ENCODE measurements at regions not wholly inside any gene's neighbourhood (a gene's known extent, or its start where the extent isn't known, plus 50 kb on each side); places are given as distances from the start of the nearest gene placed in this dataset.
A peak's percentile ranks its signal among the peaks of the same experiment; 100 is the strongest.
"Not testable (repeated sequence)": the region's sequence is repeated elsewhere in the genome, so short reads cannot be mapped to it uniquely, and the experiment has no call there.

DNA sequence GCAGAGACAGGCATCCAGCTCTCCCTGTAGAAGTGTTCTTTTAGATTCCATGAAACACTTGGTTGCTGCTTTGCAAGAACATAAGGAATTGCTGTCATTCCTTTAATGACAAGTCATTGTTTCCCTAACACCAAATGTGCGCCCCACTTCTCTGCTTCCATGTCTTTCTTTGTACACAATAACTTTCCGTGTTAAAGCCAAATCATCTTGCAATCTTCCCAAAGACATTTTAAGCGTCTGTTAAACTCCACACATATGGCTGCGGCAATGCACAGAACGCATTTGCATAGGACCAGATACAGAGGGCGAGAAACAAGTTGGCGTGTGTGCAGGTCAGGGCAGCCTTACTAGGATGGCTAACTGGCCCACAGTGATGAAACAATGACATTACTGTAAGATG is 399.3 kb upstream of the PRKCQ start:
- no peak for DNase-seq

DNA sequence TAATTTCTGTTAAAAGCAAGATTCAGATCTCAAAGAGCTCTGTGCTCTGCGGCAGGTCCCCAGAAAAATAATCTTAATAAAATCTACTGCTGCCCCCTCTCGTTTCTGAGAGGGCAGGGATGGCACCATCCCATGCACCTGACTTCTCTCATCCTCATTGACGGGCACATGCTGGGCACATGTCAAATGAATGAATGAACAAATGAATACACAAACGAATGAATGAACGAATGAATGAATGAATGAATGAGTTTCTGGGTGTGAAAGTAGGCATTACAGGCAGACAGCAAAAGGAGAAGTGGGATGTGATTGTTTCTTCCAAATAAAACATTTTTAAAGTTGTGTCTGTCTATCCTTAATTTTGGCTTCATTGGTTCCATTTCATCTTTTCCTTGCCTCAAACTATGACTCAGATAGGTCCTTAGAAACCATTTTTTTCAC is 398.1 kb upstream of the PRKCQ start:
- DNase-seq, result no peak

- no peak for DNase-seq
These were observed 397.5 kb upstream of the PRKCQ start for GRCh38 chr10:6977398-6978186.

DNA sequence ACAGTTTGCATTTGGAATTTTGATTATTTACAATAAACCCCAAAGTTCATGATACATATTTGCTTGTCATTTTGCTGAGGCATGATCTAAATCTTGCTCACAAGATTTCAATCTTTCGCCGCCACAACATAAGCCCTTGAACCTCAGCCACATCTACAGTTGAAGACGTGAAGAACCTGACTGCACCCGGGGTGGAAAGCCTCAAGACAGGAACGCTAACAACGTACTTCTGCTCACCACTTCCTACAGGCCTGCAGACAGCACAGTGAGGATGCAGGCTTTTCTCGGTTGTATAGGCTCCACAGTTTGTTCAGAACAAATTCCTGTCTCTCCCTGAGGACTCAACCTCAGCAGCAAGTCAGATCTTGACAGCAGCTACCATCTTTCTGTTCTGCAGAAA is 393.8 kb upstream of the PRKCQ start:
- DNase-seq, result no peak

DNA sequence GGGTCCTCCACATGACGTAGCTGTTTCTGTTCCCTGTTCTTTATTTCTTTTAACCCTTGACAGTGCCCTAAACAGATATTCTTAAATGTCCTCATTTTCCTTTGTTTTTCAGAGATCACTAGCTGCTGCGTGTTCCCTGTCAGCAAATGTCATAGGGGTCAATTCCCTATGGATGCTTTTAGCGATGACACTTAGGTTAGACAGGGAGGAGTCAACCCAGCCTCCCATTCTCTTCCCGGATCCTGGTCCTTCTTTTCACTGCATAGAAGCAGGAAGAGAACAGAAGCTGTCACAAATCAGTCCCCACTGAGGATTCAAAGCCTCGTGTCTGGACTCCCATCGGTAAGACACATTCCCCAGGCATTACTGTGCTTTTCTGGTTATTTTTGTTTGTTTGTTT is 392.1 kb upstream of the PRKCQ start:
- DNase-seq, result no peak

- no peak for DNase-seq
These were observed 389.6 kb upstream of the PRKCQ start for GRCh38 chr10:6969659-6970058.

DNA sequence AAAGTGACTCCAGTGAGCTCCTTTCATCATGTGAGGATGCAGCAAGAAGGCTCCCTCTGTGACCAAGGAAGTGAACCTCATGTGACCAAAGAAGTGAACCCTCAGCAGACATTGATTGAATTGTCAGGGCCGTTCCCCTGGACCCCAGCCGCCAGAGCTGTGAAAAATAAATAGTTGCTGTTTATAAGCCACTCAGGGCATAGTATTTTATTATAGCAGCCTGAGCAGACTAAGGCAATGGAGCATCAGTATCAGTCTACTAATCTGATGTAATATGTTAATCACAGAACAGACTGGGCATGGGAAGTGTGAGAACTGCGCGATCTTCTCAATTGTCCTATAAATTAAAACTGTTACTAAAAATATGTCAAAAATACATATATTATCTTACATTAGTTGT is 384.5 kb upstream of the PRKCQ start:
- no peak for DNase-seq

DNA sequence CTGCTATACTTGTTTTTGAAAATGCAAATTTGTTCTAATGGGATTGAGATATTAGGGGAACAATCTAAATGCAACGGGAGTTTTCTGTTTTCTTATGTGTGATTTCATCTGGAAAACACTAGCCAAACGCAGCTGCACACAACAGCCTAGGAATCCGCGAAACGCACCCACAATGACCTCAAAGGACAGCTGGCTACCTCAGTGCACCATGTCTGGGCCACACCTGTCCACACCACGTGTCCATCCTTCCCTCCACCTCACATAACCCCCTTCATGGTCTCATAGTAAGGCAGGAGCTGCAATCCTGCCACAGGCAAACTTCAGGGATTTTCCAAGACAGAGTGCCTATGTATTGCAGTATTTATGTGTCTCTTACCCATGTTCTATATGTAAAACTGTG is 382.5 kb upstream of the PRKCQ start:
- DNase-seq, result no peak

- DNase-seq, result no peak
These were observed 378.6 kb upstream of the PRKCQ start for GRCh38 chr10:6958711-6959110.

DNA sequence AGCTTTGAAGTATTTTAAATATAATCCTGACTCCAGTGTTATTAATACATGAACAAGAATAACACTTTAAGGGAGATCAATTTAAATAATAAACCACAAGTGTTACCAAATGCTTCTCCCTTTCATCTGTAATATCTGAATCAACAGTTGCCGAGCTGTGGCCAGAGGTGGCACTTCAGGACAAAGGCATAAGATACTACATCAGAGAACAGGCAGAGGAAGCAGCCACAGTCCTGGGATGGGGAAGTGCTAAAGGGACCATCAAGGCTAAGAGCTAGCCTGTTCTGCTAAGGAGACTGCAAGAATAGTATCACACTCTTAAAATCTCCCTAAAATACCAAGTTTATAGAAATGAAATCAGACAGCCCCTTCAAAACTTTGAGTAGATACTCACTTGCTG is 378.2 kb upstream of the PRKCQ start:
- DNase-seq, result no peak

DNA sequence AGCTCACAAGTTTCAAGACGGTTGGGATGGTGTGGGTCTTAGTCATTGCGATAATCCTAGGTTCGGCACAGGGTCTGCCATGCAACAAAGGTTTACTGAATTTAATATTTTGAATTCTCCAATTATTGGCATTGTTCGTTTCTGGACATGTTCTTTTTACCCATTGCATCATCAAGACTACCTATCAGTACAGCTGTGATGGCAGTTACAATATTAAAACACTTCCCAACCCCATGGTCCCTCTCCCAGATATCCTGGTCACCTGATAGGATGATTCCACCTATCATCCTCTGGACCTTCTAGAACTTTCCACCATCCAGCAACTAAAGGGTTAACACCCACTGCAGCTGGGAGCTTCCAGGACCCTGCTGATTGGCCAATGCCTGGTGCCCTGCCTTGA is 377.8 kb upstream of the PRKCQ start:
- no peak for DNase-seq

- DNase-seq, result no peak
These were observed 376.5 kb upstream of the PRKCQ start for GRCh38 chr10:6956562-6956961.

GRCh38 chr10:6953271-6953801 is 373.3 kb upstream of the PRKCQ start:
- DNase-seq, result no peak

- no peak for DNase-seq
These were observed 371.7 kb upstream of the PRKCQ start for GRCh38 chr10:6951732-6952131.

DNA sequence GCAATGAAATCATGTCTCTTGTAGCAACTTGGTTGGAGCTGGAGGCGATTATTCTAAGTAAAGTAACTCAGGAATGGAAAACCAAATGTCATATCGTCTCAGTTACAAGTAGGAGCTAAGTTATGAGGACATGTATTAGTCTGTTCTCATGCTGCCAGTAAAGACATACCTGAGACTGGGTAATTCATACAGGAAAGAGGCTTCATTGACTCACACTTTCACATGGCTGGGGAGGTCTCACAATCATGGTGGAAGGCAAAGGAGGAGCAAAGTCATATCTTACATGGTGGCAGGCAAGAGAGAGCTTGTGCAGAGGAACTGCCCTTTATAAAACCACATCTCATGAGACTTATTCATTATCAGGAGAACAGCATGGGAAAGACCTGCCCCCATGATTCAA is 370.1 kb upstream of the PRKCQ start:
- DNase-seq, result no peak

GRCh38 chr10:6944436-6944835 is 364.4 kb upstream of the PRKCQ start:
- no peak for DNase-seq

DNA sequence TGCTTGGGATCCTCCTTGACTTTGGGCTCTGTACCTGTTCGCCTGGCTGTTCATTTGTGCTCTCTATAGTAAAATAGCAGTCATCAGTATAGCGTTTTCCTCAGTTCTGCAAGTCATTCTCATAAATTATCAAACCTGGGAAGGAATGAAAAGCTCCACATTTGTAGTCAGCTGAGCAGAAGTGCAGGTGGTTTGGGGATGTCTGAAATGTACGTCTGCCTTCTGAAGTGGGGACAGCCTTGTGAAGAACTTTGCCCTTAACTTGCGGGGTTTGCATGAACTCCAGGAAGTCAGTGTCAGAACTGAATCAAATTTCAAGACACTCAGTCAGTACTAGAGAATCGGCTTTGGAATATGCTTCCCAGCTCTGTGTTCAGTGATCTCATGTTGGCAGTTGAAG is 358.3 kb upstream of the PRKCQ start:
- no peak for DNase-seq

DNA sequence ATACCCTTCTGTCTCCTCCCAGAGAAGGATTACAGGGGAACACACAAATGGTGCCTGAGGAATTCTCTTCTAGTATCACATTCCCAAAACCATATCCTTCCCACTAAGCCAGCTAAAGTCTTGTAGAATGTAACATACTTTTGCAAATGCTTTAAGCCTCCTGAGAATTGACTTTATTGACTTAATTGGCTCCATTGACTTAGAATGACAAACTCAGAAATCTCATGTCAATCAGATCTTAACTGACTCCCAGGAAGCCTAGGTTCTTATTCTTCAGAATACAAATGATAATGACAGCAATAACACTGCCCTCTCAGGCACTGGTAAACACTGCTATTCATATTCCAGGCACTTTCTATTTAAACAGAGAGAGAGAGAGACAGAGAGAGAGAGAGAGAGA is 356.9 kb upstream of the PRKCQ start:
- no peak for DNase-seq

DNA sequence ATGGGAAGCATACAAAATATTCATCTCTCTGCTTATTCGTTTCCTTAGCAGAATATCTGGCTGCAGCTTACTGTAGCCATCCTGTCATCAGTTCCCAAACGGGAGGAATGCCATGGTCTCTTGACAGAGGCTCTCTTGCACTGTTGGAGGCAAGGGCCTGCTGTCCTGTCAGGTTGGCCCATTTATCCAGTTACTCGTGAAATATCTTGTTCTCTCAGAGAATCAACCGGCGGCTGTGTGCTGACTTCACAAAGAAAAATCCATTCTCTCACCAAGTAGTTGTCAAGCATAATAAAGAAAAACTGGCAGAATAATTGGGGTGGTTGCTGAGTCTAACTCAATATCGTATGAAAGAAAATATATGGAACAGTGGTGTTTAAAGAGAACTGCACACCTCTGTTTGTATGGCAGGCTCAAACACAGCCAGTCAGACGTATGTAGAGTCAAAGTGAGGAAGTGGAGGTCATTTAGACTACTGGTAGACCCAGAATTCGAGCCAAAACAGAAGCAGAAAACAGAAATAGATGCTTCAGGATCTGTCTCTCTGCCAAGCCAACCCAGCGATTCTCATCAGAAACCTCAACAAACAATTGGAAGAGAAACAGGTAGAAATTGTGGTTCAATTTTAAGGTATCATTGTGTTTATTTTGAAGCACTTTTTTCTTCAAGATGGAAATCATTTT is 349.2 kb upstream of the PRKCQ start:
- DNase-seq, result peak; percentile 48 to 85

DNA sequence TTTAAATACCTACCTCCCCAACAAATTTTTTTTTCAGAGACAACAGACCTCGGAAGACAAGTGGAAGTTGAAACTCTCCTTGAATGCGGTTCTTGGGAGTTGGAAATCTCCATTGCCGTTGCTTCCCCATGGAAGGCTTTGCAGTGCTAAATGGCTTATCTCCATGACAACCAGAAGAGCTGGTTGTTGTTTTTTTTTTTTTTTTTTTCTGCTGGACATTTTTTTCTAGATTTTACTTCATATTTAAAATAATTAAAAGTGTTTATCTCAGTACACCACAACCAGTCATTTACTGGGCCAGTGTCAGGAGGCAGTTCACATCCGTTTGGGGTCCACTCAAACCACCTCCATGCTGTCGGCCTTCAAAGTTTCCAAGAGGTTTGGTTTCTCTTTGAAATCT is 348.5 kb upstream of the PRKCQ start:
- no peak for DNase-seq

DNA sequence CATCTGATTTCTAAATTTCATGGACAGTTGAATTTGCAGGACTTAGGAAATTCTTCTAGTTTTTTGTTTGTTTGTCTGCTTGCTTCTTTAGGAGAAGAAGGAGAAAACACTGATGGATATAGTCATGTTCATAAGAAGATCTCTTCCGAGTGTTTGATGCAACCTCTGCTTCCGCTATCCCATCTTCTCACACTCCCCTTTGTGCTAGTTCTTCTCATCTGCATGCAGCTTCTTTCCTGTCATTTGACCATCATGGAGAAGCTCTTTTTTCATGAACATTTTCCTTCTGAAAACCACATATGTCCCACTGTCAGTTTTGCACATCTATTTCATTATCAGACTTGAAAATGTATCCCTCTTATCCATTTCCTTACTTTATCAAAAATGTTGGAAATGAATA is 346.9 kb upstream of the PRKCQ start:
- DNase-seq, result no peak

- no peak for DNase-seq
These were observed 345.1 kb upstream of the PRKCQ start for GRCh38 chr10:6925146-6925545.

GRCh38 chr10:6924166-6924565 is 344.1 kb upstream of the PRKCQ start:
- DNase-seq, result no peak

DNA sequence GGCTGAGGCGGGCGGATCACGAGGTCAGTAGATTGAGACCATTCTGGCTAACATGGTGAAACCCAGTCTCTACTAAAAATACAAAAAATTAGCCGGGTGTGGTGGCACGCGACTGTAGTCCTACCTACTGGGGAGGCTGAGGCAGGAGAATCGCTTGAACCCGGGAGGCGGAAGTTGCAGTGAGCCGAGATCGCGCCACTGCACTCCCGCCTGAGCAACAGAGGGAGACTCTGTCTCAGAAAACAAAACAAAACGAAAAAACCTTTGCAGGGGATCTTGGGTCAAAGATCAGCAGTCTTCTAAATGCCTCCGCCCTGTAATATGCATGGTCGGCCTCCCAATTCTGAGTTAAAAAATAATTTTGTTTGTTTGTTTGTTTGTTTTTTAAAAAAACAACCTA is 340.9 kb upstream of the PRKCQ start:
- not testable (repeated sequence) for DNase-seq
